ENCODE measurements at regions not wholly inside any gene's neighbourhood (a gene's known extent, or its start where the extent isn't known, plus 50 kb on each side); places are given as distances from the start of the nearest gene placed in this dataset.

GRCh38 chr13:85519363-85519762, 279.9 kb downstream of the SLITRK6 start:
- TF ChIP-seq, protein P1, sequence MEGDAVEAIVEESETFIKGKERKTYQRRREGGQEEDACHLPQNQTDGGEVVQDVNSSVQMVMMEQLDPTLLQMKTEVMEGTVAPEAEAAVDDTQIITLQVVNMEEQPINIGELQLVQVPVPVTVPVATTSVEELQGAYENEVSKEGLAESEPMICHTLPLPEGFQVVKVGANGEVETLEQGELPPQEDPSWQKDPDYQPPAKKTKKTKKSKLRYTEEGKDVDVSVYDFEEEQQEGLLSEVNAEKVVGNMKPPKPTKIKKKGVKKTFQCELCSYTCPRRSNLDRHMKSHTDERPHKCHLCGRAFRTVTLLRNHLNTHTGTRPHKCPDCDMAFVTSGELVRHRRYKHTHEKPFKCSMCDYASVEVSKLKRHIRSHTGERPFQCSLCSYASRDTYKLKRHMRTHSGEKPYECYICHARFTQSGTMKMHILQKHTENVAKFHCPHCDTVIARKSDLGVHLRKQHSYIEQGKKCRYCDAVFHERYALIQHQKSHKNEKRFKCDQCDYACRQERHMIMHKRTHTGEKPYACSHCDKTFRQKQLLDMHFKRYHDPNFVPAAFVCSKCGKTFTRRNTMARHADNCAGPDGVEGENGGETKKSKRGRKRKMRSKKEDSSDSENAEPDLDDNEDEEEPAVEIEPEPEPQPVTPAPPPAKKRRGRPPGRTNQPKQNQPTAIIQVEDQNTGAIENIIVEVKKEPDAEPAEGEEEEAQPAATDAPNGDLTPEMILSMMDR (IDR thresholded peaks at IDR 0.05; ENCODE audit: poor library complexity) = no peak
- TF ChIP-seq EZH2 (IDR thresholded peaks at IDR 0.05; ENCODE audit: borderline replicate concordance) (no peak), EZH2phosphoT487 (IDR thresholded peaks at IDR 0.05; ENCODE audit: low read depth, severe bottlenecking, unreplicated experiment) (no peak)
